GM19043 (cell line): ENCODE measurements at regions not wholly inside any gene's neighbourhood (a gene's known extent, or its start where the extent isn't known, plus 50 kb on each side); places are given as distances from the start of the nearest gene placed in this dataset.

Source experiments
- ATAC-seq: cut with Tn5 transposase; IDR thresholded peaks from one replicate; pipeline ENCODE4 v1.9.1; 2021; ENCODE audit warnings: low read depth; ENCODE audit not compliant: unreplicated experiment

- ATAC-seq = no peak
Observed at GRCh38 chr16:9406038-9406712, 314.7 kb downstream of the HAPSTR1 start.

- no peak for ATAC-seq
Observed at GRCh38 chr16:9407206-9407758, 315.8 kb downstream of the HAPSTR1 start.

- no peak for ATAC-seq
Observed at GRCh38 chr16:9408297-9408878, 316.9 kb downstream of the HAPSTR1 start.

- ATAC-seq = no peak
Observed at GRCh38 chr16:9409560-9410493, 318.4 kb downstream of the HAPSTR1 start.

GRCh38 chr16:9411426-9411825, 320.0 kb downstream of the HAPSTR1 start:
- ATAC-seq = no peak

GRCh38 chr16:9412031-9412914, 320.8 kb downstream of the HAPSTR1 start:
- no peak for ATAC-seq

GRCh38 chr16:9412915-9413264, 321.4 kb downstream of the HAPSTR1 start:
- no peak for ATAC-seq

GRCh38 chr16:9415545-9415944, 324.1 kb downstream of the HAPSTR1 start:
- no peak for ATAC-seq

- no peak for ATAC-seq
Observed at GRCh38 chr16:9417898-9418297, 326.5 kb downstream of the HAPSTR1 start.

- no peak for ATAC-seq
Observed at GRCh38 chr16:9419161-9419560, 327.7 kb downstream of the HAPSTR1 start.

- no peak for ATAC-seq
Observed at GRCh38 chr16:9422762-9423513, 331.5 kb downstream of the HAPSTR1 start.

- no peak for ATAC-seq
Observed at GRCh38 chr16:9425236-9425635, 333.8 kb downstream of the HAPSTR1 start.

- no peak for ATAC-seq
Observed at GRCh38 chr16:9428355-9429005, 337.0 kb downstream of the HAPSTR1 start.

GRCh38 chr16:9429646-9430330, 338.3 kb downstream of the HAPSTR1 start:
- ATAC-seq = no peak

GRCh38 chr16:9434659-9435058, 343.2 kb downstream of the HAPSTR1 start:
- no peak for ATAC-seq

GRCh38 chr16:9436175-9436574, 344.7 kb downstream of the HAPSTR1 start:
- no peak for ATAC-seq

GRCh38 chr16:9437115-9437514, 345.7 kb downstream of the HAPSTR1 start:
- no peak for ATAC-seq

GRCh38 chr16:9438991-9439390, 347.5 kb downstream of the HAPSTR1 start:
- no peak for ATAC-seq
